Hepatocyte (in vitro differentiated cells): ENCODE measurements at regions not wholly inside any gene's neighbourhood (a gene's known extent, or its start where the extent isn't known, plus 50 kb on each side); places are given as distances from the start of the nearest gene placed in this dataset.
"Not testable (repeated sequence)": the region's sequence is repeated elsewhere in the genome, so short reads cannot be mapped to it uniquely, and the experiment has no call there.

Source experiments
- CTCF ChIP-seq: fragments of 200-600 bp; sonication (generic); IDR thresholded peaks from 2 replicates; pipeline ENCODE4 v1.5.1; 2016; ENCODE audit warnings: antibody characterized with exemption, mild to moderate bottlenecking; ENCODE audit not compliant: poor library complexity
- EZH2 ChIP-seq: fragments of 200-600 bp; sonication (generic); IDR thresholded peaks from 2 replicates; pipeline ENCODE4 v1.6.1; 2016; ENCODE audit warnings: antibody characterized with exemption, mild to moderate bottlenecking, borderline replicate concordance

- TF ChIP-seq CTCF, EZH2: not testable (repeated sequence)
Observed at GRCh38 chr2:87692914-87693313, 55.0 kb upstream of the PLGLB2 start.
